ENCODE measurements at regions not wholly inside any gene's neighbourhood (a gene's known extent, or its start where the extent isn't known, plus 50 kb on each side); places are given as distances from the start of the nearest gene placed in this dataset.
"Not testable (repeated sequence)": the region's sequence is repeated elsewhere in the genome, so short reads cannot be mapped to it uniquely, and the experiment has no call there.

- DNase-seq, result no peak
These were observed 123.9 kb upstream of the IER5L start for GRCh38 chr9:129301941-129302340.

GRCh38 chr9:129296195-129296594, 118.1 kb upstream of the IER5L start:
- DNase-seq, result not testable (repeated sequence)

GRCh38 chr9:129291041-129291501, 113.0 kb upstream of the IER5L start:
- DNase-seq, result no peak

- no peak for DNase-seq
These were observed 112.5 kb upstream of the IER5L start for GRCh38 chr9:129290606-129291005.

- DNase-seq, result no peak
These were observed 111.8 kb upstream of the IER5L start for GRCh38 chr9:129289883-129290282.

GRCh38 chr9:129289131-129289731, 111.2 kb upstream of the IER5L start:
- DNase-seq, result no peak

- peak; percentile 81 for DNase-seq
These were observed 109.7 kb upstream of the IER5L start for GRCh38 chr9:129287619-129288305.

- DNase-seq, result no peak
These were observed 108.1 kb upstream of the IER5L start for GRCh38 chr9:129285979-129286772.

GRCh38 chr9:129285382-129285781, 107.3 kb upstream of the IER5L start:
- no peak for DNase-seq

GRCh38 chr9:129284607-129285291, 106.7 kb upstream of the IER5L start:
- peak; percentile 7 for DNase-seq

- no peak for DNase-seq
These were observed 105.9 kb upstream of the IER5L start for GRCh38 chr9:129283705-129284606.

- no peak for DNase-seq
These were observed 105.2 kb upstream of the IER5L start for GRCh38 chr9:129283291-129283691.

GRCh38 chr9:129282731-129283211, 104.7 kb upstream of the IER5L start:
- DNase-seq, result no peak

- no peak for DNase-seq
These were observed 104.2 kb upstream of the IER5L start for GRCh38 chr9:129282272-129282671.

- no peak for DNase-seq
These were observed 103.6 kb upstream of the IER5L start for GRCh38 chr9:129281506-129282145.

GRCh38 chr9:129280623-129281271, 102.7 kb upstream of the IER5L start:
- no peak for DNase-seq

- no peak for DNase-seq
These were observed 102.2 kb upstream of the IER5L start for GRCh38 chr9:129280236-129280622.

GRCh38 chr9:129278391-129279237, 100.6 kb upstream of the IER5L start:
- DNase-seq, result peak; percentile 89

- no peak for DNase-seq
These were observed 98.6 kb upstream of the IER5L start for GRCh38 chr9:129276486-129277230.

Data from NCI-H345 (cell line).